Neural cell (in vitro differentiated cells): ENCODE measurements at regions not wholly inside any gene's neighbourhood (a gene's known extent, or its start where the extent isn't known, plus 50 kb on each side); places are given as distances from the start of the nearest gene placed in this dataset.

ENCODE experiments used
- H2AFZ ChIP-seq: fragments of 200-600, 300-800 bp; sonication (generic), shearing (Covaris generic); 2 replicates; pipeline ENCODE4 v1.6.0; 2014; ENCODE audit warnings: low read depth, mild to moderate bottlenecking, antibody characterized with exemption, low read length, moderate library complexity
- H3F3A ChIP-seq: fragments of 200-600 bp; shearing (Covaris generic); 2 replicates; pipeline ENCODE4 v1.6.1; 2016; ENCODE audit warnings: mild to moderate bottlenecking, moderate library complexity, mixed read lengths, antibody characterized with exemption, low read length; ENCODE audit not compliant: insufficient read depth, poor library complexity, severe bottlenecking
- H3K27ac ChIP-seq: fragments of 200-600, 300-800 bp; sonication (generic), shearing (Covaris generic); 2 replicates; pipeline ENCODE4 v1.5.1; 2014; ENCODE audit warnings: mild to moderate bottlenecking, low read length, moderate library complexity
- H3K27me3 ChIP-seq: fragments of 300-800, 200-600 bp; sonication (generic), shearing (Covaris generic); 2 replicates; pipeline ENCODE4 v1.6.0; 2014; ENCODE audit warnings: mild to moderate bottlenecking, low read depth, low read length, moderate library complexity; ENCODE audit not compliant: insufficient read depth
- H3K36me3 ChIP-seq: fragments of 300-800, 200-600 bp; sonication (generic), shearing (Covaris generic); 2 replicates; pipeline ENCODE4 v1.5.1; 2014; ENCODE audit warnings: mild to moderate bottlenecking, antibody characterized with exemption, low read length, moderate library complexity; ENCODE audit not compliant: insufficient read depth
- H3K4me2 ChIP-seq: fragments of 300-800, 200-600 bp; sonication (generic), shearing (Covaris generic); 2 replicates; pipeline ENCODE4 v1.6.0; 2014; ENCODE audit warnings: mild to moderate bottlenecking, low read length
- H3K4me3 ChIP-seq: fragments of 300-800, 200-600 bp; sonication (generic), shearing (Covaris generic); 2 replicates; pipeline ENCODE4 v1.5.1; 2014; ENCODE audit warnings: mild to moderate bottlenecking, low read length, moderate library complexity
- H3K79me2 ChIP-seq: fragments of 200-600 bp; shearing (Covaris generic); replicated peaks from 2 replicates; pipeline ENCODE4 v1.6.0; 2014; ENCODE audit warnings: mild to moderate bottlenecking, low read length, moderate library complexity; ENCODE audit not compliant: insufficient read depth
- H3K9ac ChIP-seq: fragments of 300-800, 200-600 bp; sonication (generic), shearing (Covaris generic); 2 replicates; pipeline ENCODE4 v1.6.1; 2016; ENCODE audit warnings: mild to moderate bottlenecking, low read length, mixed read lengths
- H3K9me2 ChIP-seq: fragments of 200-600 bp; shearing (Covaris generic); 2 replicates; pipeline ENCODE4 v1.6.1; 2016; ENCODE audit warnings: mild to moderate bottlenecking, low read length, mixed read lengths; ENCODE audit not compliant: insufficient read depth
- H3K9me3 ChIP-seq: fragments of 200-600, 300-800 bp; sonication (generic), shearing (Covaris generic); 2 replicates; pipeline ENCODE4 v1.6.1; 2016; ENCODE audit warnings: mild to moderate bottlenecking, mixed run types, low read length, moderate library complexity, mixed read lengths
- H4K20me1 ChIP-seq: fragments of 200-600 bp; shearing (Covaris generic); 2 replicates; pipeline ENCODE4 v1.6.1; 2016; ENCODE audit warnings: mild to moderate bottlenecking, mixed run types; ENCODE audit not compliant: insufficient read depth
- CTCF ChIP-seq: fragments of 450-650 bp; IDR thresholded peaks from 2 replicates; pipeline ENCODE4 v1.5.1; 2014; ENCODE audit warnings: antibody characterized with exemption, mild to moderate bottlenecking, moderate library complexity; ENCODE audit not compliant: poor library complexity, severe bottlenecking
- EP300 ChIP-seq: fragments of 450-650 bp; conservative IDR thresholded peaks from 2 replicates; pipeline ENCODE4 v1.6.1; 2014; ENCODE audit warnings: antibody characterized with exemption, mild to moderate bottlenecking, moderate library complexity; ENCODE audit not compliant: poor library complexity, severe bottlenecking
- EZH2 ChIP-seq: fragments of 200-600, 300-800 bp; shearing (Covaris generic), sonication (generic); IDR thresholded peaks from 2 replicates; pipeline ENCODE4 v1.6.1; 2014; ENCODE audit warnings: antibody characterized with exemption, low read length, borderline replicate concordance, mild to moderate bottlenecking; ENCODE audit not compliant: insufficient read depth, poor library complexity, severe bottlenecking
- MXI1 ChIP-seq: fragments of 450-650 bp; conservative IDR thresholded peaks from 2 replicates; pipeline ENCODE4 v1.6.1; 2014; ENCODE audit warnings: antibody characterized with exemption, mild to moderate bottlenecking; ENCODE audit not compliant: poor library complexity, severe bottlenecking
- POLR2AphosphoS5 ChIP-seq: IDR thresholded peaks from 2 replicates; pipeline ENCODE4 v1.6.1; 2012
- RAD21 ChIP-seq: fragments of 450-650 bp; conservative IDR thresholded peaks from 2 replicates; pipeline ENCODE4 v1.6.1; 2014; ENCODE audit warnings: antibody characterized with exemption, mild to moderate bottlenecking, moderate library complexity
- SMC3 ChIP-seq: fragments of 450-650 bp; conservative IDR thresholded peaks from 2 replicates; pipeline ENCODE4 v1.6.1; 2014; ENCODE audit warnings: antibody characterized with exemption, mild to moderate bottlenecking, moderate library complexity; ENCODE audit not compliant: poor library complexity
- TAF1 ChIP-seq: IDR thresholded peaks from 2 replicates; pipeline ENCODE4 v1.6.1; 2012; ENCODE audit warnings: low read depth
- TF ChIP-seq, protein P1 (sequence below): IDR thresholded peaks from 2 replicates; pipeline ENCODE4 v1.6.1; 2012; ENCODE audit warnings: borderline replicate concordance

GRCh38 chr9:78114581-78114980 lies 83.0 kb upstream of the GNAQ start:
- no peak overlapping the region for H3K4me3 ChIP-seq
- no peak for TF ChIP-seq SMC3
- TF ChIP-seq POLR2AphosphoS5: no peak
- no peak for TF ChIP-seq EZH2
- TF ChIP-seq MXI1: no peak
- TF ChIP-seq, protein P1, sequence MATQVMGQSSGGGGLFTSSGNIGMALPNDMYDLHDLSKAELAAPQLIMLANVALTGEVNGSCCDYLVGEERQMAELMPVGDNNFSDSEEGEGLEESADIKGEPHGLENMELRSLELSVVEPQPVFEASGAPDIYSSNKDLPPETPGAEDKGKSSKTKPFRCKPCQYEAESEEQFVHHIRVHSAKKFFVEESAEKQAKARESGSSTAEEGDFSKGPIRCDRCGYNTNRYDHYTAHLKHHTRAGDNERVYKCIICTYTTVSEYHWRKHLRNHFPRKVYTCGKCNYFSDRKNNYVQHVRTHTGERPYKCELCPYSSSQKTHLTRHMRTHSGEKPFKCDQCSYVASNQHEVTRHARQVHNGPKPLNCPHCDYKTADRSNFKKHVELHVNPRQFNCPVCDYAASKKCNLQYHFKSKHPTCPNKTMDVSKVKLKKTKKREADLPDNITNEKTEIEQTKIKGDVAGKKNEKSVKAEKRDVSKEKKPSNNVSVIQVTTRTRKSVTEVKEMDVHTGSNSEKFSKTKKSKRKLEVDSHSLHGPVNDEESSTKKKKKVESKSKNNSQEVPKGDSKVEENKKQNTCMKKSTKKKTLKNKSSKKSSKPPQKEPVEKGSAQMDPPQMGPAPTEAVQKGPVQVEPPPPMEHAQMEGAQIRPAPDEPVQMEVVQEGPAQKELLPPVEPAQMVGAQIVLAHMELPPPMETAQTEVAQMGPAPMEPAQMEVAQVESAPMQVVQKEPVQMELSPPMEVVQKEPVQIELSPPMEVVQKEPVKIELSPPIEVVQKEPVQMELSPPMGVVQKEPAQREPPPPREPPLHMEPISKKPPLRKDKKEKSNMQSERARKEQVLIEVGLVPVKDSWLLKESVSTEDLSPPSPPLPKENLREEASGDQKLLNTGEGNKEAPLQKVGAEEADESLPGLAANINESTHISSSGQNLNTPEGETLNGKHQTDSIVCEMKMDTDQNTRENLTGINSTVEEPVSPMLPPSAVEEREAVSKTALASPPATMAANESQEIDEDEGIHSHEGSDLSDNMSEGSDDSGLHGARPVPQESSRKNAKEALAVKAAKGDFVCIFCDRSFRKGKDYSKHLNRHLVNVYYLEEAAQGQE: no peak
- no peak for TF ChIP-seq RAD21
- TF ChIP-seq CTCF: no peak
- no peak overlapping the region for H3K27ac ChIP-seq
- H3K79me2 ChIP-seq: no peaks in the 10 kb centered on the region
- no peaks in the 10 kb centered on the region for H3F3A ChIP-seq
- no peaks in the 10 kb centered on the region for H3K36me3 ChIP-seq
- H3K9me2 ChIP-seq: no peaks in the 10 kb centered on the region
- no peak overlapping the region for H3K4me2 ChIP-seq
- H3K9ac ChIP-seq: no peak overlapping the region
- H2AFZ ChIP-seq: no peak overlapping the region
- H3K27me3 ChIP-seq: no peaks in the 10 kb centered on the region
- no peaks in the 10 kb centered on the region for H3K9me3 ChIP-seq
- no peaks in the 10 kb centered on the region for H4K20me1 ChIP-seq

- H3F3A ChIP-seq: no peaks in the 10 kb centered on the region
- no peak overlapping the region for H2AFZ ChIP-seq
- no peak overlapping the region for H3K27ac ChIP-seq
- no peaks in the 10 kb centered on the region for H4K20me1 ChIP-seq
- no peak overlapping the region for H3K4me3 ChIP-seq
- no peak overlapping the region for H3K4me2 ChIP-seq
- H3K36me3 ChIP-seq: no peaks in the 10 kb centered on the region
- H3K9me2 ChIP-seq: no peaks in the 10 kb centered on the region
- no peaks in the 10 kb centered on the region for H3K9me3 ChIP-seq
- no peaks in the 10 kb centered on the region for H3K27me3 ChIP-seq
- no peaks in the 10 kb centered on the region for H3K79me2 ChIP-seq
- H3K9ac ChIP-seq: no peak overlapping the region
- TF ChIP-seq RAD21: no peak
- TF ChIP-seq, protein P1: no peak
- TF ChIP-seq CTCF: no peak
- no peak for TF ChIP-seq EP300
- TF ChIP-seq MXI1: no peak
- TF ChIP-seq EZH2: no peak
- TF ChIP-seq TAF1: no peak
- TF ChIP-seq POLR2AphosphoS5: no peak
- no peak for TF ChIP-seq SMC3
These were observed 80.8 kb upstream of the GNAQ start for GRCh38 chr9:78112406-78112805.
